ENCODE measurements at regions not wholly inside any gene's neighbourhood (a gene's known extent, or its start where the extent isn't known, plus 50 kb on each side); places are given as distances from the start of the nearest gene placed in this dataset.

DNA sequence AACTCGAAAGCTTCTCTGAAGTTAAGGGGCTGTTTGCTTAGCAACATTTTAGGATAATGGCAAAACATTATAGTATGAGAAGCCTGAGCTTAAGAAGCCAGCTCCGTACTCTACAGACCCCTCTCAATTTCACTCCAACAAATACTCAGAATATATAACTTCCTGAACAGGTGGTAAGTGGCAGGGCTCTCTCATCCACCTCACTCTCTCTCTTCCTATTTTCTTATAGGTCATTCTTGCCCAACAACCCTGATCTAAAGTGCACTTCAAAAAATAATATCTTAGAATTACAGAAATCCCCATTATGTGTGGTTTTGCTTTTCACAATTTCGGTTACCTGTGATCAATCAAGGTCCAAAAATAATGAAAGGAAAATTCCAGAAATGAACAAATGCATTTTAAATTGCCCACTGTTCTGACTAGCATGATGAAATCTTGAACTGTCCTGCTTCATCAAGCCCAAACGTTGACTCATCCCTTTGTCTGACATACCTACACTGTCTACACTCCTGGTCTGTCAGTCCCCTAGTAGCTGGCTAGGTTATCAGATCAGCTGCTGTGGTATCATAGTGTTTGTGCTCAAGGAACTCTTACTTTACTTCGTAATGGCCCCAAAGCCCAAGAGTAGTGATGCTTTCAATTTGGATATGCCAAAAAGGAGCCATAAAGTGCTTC is 122.8 kb upstream of the COL5A2 start:
- H3K36me3 ChIP-seq (ENCODE audit: low read depth), result no peaks in the 10 kb centered on the region
- TF ChIP-seq, protein P1, sequence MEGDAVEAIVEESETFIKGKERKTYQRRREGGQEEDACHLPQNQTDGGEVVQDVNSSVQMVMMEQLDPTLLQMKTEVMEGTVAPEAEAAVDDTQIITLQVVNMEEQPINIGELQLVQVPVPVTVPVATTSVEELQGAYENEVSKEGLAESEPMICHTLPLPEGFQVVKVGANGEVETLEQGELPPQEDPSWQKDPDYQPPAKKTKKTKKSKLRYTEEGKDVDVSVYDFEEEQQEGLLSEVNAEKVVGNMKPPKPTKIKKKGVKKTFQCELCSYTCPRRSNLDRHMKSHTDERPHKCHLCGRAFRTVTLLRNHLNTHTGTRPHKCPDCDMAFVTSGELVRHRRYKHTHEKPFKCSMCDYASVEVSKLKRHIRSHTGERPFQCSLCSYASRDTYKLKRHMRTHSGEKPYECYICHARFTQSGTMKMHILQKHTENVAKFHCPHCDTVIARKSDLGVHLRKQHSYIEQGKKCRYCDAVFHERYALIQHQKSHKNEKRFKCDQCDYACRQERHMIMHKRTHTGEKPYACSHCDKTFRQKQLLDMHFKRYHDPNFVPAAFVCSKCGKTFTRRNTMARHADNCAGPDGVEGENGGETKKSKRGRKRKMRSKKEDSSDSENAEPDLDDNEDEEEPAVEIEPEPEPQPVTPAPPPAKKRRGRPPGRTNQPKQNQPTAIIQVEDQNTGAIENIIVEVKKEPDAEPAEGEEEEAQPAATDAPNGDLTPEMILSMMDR (conservative IDR thresholded peaks at IDR 0.05), result no peak
- TF ChIP-seq EZH2 (IDR thresholded peaks at IDR 0.05; ENCODE audit: low read depth), result no peak
- POLR2A ChIA-PET (ENCODE audit: unreplicated experiment), result no interaction called here
- no peaks in the 10 kb centered on the region for H3K9me2 ChIP-seq (ENCODE audit: insufficient read depth)
- no TSS peak for BruUV-seq (replicated peaks)
- H4K20me1 ChIP-seq (ENCODE audit: insufficient read depth), result no peaks in the 10 kb centered on the region
- H3K79me2 ChIP-seq (ENCODE audit: low read depth), result no peaks in the 10 kb centered on the region
- H3K4me2 ChIP-seq, result no peak overlapping the region
- H3K4me1 ChIP-seq (replicated peaks; ENCODE audit: insufficient read depth), result no peaks in the 10 kb centered on the region
- DNase-seq, result no peak
- H3K4me3 ChIP-seq, result no peak overlapping the region
- no peak overlapping the region for H2AFZ ChIP-seq
- no peak overlapping the region for H3K27ac ChIP-seq
- intact Hi-C loops (cut with micrococcal nuclease; ENCODE audit: unreplicated experiment), result no loop called here
- H3K27me3 ChIP-seq (ENCODE audit: insufficient read depth, low read depth), result no peaks in the 10 kb centered on the region
- CTCF ChIA-PET, result no interaction called here
- H3K9me3 ChIP-seq (ENCODE audit: insufficient read depth, low read depth), result no peaks in the 10 kb centered on the region
- H3F3A ChIP-seq (ENCODE audit: insufficient read depth, low read depth), result no peaks in the 10 kb centered on the region

DNA sequence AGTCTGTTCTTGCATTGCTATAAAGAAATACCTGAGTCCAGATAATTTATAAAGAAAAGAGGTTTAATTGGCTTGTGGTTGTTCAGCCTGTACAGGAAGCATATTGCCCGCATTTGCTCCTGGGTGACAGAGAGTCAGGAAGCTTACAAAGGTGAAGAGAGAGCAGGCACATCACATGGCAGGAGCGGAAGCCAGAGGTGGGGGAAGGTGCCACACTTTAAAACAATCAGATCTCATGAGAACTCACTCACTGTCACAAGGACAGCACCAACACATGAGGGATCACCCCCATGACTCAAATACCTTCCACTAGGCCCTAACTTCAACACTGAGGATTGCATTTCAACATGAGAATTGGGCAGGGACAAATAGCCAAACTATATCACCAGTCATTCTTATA is 124.8 kb upstream of the COL5A2 start:
- no peak for TF ChIP-seq EZH2 (IDR thresholded peaks at IDR 0.05; ENCODE audit: low read depth)
- TF ChIP-seq, protein P1 (conservative IDR thresholded peaks at IDR 0.05), result no peak
- H2AFZ ChIP-seq, result no peak overlapping the region
- H3K9me2 ChIP-seq (ENCODE audit: insufficient read depth), result no peaks in the 10 kb centered on the region
- H4K20me1 ChIP-seq (ENCODE audit: insufficient read depth), result no peaks in the 10 kb centered on the region
- no peak for DNase-seq
- no peaks in the 10 kb centered on the region for H3K27me3 ChIP-seq (ENCODE audit: insufficient read depth, low read depth)
- H3K79me2 ChIP-seq (ENCODE audit: low read depth), result no peaks in the 10 kb centered on the region
- POLR2A ChIA-PET (ENCODE audit: unreplicated experiment), result no interaction called here
- H3K4me2 ChIP-seq, result no peak overlapping the region
- intact Hi-C loops (cut with micrococcal nuclease; ENCODE audit: unreplicated experiment), result no loop called here
- no TSS peak for BruUV-seq (replicated peaks)
- H3K4me3 ChIP-seq, result no peak overlapping the region
- no peaks in the 10 kb centered on the region for H3K9me3 ChIP-seq (ENCODE audit: insufficient read depth, low read depth)
- no peaks in the 10 kb centered on the region for H3K4me1 ChIP-seq (replicated peaks; ENCODE audit: insufficient read depth)
- no peak overlapping the region for H3K27ac ChIP-seq
- CTCF ChIA-PET, result no interaction called here
- no peaks in the 10 kb centered on the region for H3K36me3 ChIP-seq (ENCODE audit: low read depth)
- no peaks in the 10 kb centered on the region for H3F3A ChIP-seq (ENCODE audit: insufficient read depth, low read depth)

DNA sequence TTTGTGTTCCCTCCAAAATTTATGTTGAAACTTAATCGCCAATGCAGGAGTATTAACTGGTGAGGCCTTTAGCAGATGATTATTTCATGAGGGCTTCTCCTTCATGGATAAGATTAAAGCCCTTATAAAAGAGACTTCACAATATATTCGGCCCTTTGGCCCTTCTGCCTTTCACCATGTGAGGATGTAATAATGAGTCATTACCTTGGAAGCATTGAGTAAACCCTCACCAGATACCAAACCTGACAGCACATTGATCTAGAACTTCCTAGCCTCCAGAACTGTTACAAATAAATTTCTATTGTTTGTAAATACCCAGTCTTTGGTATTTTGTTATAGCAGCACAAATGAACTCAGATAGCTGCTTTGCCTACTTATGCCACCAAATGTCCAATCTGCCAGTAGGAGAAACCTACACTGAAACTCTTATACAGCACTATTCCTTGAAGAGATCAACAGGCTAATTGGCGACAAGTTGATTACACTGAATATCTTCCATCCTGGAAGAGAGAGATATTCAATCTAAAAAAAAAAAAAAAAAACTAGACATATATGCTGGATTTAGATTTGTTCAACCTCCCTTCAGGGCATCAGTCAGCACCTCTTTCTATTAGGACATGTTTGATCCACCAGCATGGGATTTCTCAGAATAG is 125.9 kb upstream of the COL5A2 start:
- no TSS peak for BruUV-seq (replicated peaks)
- Histone ChIP-seq H3F3A (ENCODE audit: insufficient read depth, low read depth) (no peaks in the 10 kb centered on the region), H3K79me2 (ENCODE audit: low read depth) (no peaks in the 10 kb centered on the region), H3K4me1 (replicated peaks; ENCODE audit: insufficient read depth) (no peaks in the 10 kb centered on the region), H4K20me1 (ENCODE audit: insufficient read depth) (no peaks in the 10 kb centered on the region), H3K36me3 (ENCODE audit: low read depth) (no peaks in the 10 kb centered on the region), H3K4me2 (no peak overlapping the region), H3K27ac (no peak overlapping the region), H2AFZ (no peak overlapping the region), H3K27me3 (ENCODE audit: insufficient read depth, low read depth) (no peaks in the 10 kb centered on the region), H3K4me3 (no peak overlapping the region), H3K9me3 (ENCODE audit: insufficient read depth, low read depth) (no peaks in the 10 kb centered on the region), H3K9me2 (ENCODE audit: insufficient read depth) (no peaks in the 10 kb centered on the region)
- POLR2A ChIA-PET (ENCODE audit: unreplicated experiment), result no interaction called here
- DNase-seq, result no peak
- CTCF ChIA-PET, result no interaction called here
- TF ChIP-seq, protein P1 (conservative IDR thresholded peaks at IDR 0.05), result no peak
- no peak for TF ChIP-seq EZH2 (IDR thresholded peaks at IDR 0.05; ENCODE audit: low read depth)
- intact Hi-C loops (cut with micrococcal nuclease; ENCODE audit: unreplicated experiment), result no loop called here

Measured in PC-9 (cell line).